Natural killer cell (primary cell): ENCODE measurements at regions not wholly inside any gene's neighbourhood (a gene's known extent, or its start where the extent isn't known, plus 50 kb on each side); places are given as distances from the start of the nearest gene placed in this dataset.

ENCODE experiments used
- ATAC-seq, 3 donors: fragments of 150-1000 bp in 2 of 3; fragments of 200-7000 bp in 1 of 3; cut with Tn5 transposase; 1 replicate in 1 of 3; 2 replicates in 2 of 3; pipeline ENCODE4 v1.10.0; 2021; ENCODE audit warnings: mild to moderate bottlenecking in 2 of 3, moderate library complexity in 2 of 3
- DNase-seq, 2 donors: peaks; one replicate each; pipeline versions ENCODE4 v3.0.0 to v3.0.0-alpha.2; 2013 to 2021; ENCODE audit warnings: mixed read lengths in 1 of 2
- H3K27ac ChIP-seq: one replicate; pipeline ENCODE4 v1.5.1; 2013; ENCODE audit warnings: mild to moderate bottlenecking, low read length
- H3K27me3 ChIP-seq: one replicate; pipeline ENCODE4 v1.6.1; 2013; ENCODE audit warnings: low read length; ENCODE audit not compliant: control insufficient read depth, insufficient read depth
- H3K36me3 ChIP-seq: one replicate; pipeline ENCODE4 v1.6.1; 2013; ENCODE audit warnings: low read length; ENCODE audit not compliant: control insufficient read depth, insufficient read depth
- H3K4me1 ChIP-seq: one replicate; pipeline ENCODE4 v1.6.1; 2013; ENCODE audit warnings: low read length; ENCODE audit not compliant: control insufficient read depth, insufficient read depth
- H3K4me3 ChIP-seq: one replicate; pipeline ENCODE4 v1.5.1; 2013; ENCODE audit warnings: low read length
- H3K9me3 ChIP-seq: one replicate; pipeline ENCODE4 v1.6.1; 2013; ENCODE audit warnings: low read length; ENCODE audit not compliant: control insufficient read depth, insufficient read depth
- H3K27ac Mint-ChIP-seq, 2 donors: one replicate each; pipeline ENCODE4 v1.8.0; 2022; ENCODE audit warnings: mild to moderate bottlenecking in 2 of 2, mixed read lengths in 2 of 2, moderate library complexity in 1 of 2
- H3K27me3 Mint-ChIP-seq, 2 donors: one replicate each; pipeline ENCODE4 v1.8.0; 2022; ENCODE audit warnings: low read depth in 2 of 2, mixed read lengths in 2 of 2
- H3K36me3 Mint-ChIP-seq: one replicate; pipeline ENCODE4 v1.8.0; 2022; ENCODE audit warnings: mixed read lengths
- H3K4me1 Mint-ChIP-seq, 2 donors: one replicate each; pipeline ENCODE4 v1.8.0; 2022; ENCODE audit warnings: mixed read lengths in 2 of 2
- H3K4me3 Mint-ChIP-seq: one replicate; pipeline ENCODE4 v1.8.0; 2022; ENCODE audit warnings: mild to moderate bottlenecking, moderate library complexity, mixed read lengths
- H3K9me3 Mint-ChIP-seq, 2 donors: one replicate each; pipeline ENCODE4 v1.8.0; 2022; ENCODE audit warnings: mixed read lengths in 2 of 2
- CTCF ChIP-seq: fragments of 200-600 bp; IDR thresholded peaks from one replicate; pipeline ENCODE4 v1.8.0; 2022; ENCODE audit warnings: antibody characterized with exemption
- WGBS: methylation state at CpG from one replicate; pipeline ENCODE4 v1.1.7; 2013; ENCODE audit warnings: missing lambda C conversion rate; ENCODE audit not compliant: insufficient coverage; 5-methylcytosine and 5-hydroxymethylcytosine counted together
- intact Hi-C: fragments of 100-400 bp; cut with micrococcal nuclease; formaldehyde crosslinking; loops from one replicate; pipeline ENCODE4 v1.14.2; 2022

GRCh38 chr4:126328914-126329313, 1014.2 kb downstream of the FAT4 start:
- Mint-ChIP-seq H3K27me3 (no peaks in the 10 kb centered on the region), H3K4me3 (no peak overlapping the region), H3K27ac (no peak overlapping the region), H3K4me1 (no peaks in the 10 kb centered on the region), H3K36me3 (peaks cover 7% of the 10 kb centered on the region), H3K9me3 (peaks cover 8 to 12% of the 10 kb centered on the region in 2 donors)
- Histone ChIP-seq H3K4me3 (no peak overlapping the region), H3K36me3 (no peaks in the 10 kb centered on the region), H3K27ac (no peak overlapping the region), H3K4me1 (no peaks in the 10 kb centered on the region), H3K9me3 (no peaks in the 10 kb centered on the region), H3K27me3 (no peaks in the 10 kb centered on the region)
- DNase-seq (no peak), ATAC-seq (no peak)
- TF ChIP-seq CTCF, result no peak
- intact Hi-C loops, result no loop called here

- H3K36me3 ChIP-seq, result no peaks in the 10 kb centered on the region
- no peaks in the 10 kb centered on the region for H3K9me3 ChIP-seq
- no peaks in the 10 kb centered on the region for H3K4me1 ChIP-seq
- peaks cover 16 to 22% of the 10 kb centered on the region in 2 donors for H3K9me3 Mint-ChIP-seq
- H3K27me3 ChIP-seq, result no peaks in the 10 kb centered on the region
- ATAC-seq (no peak), DNase-seq (no peak)
- no peak overlapping the region for H3K27ac ChIP-seq
- no peaks in the 10 kb centered on the region for H3K4me1 Mint-ChIP-seq
- H3K4me3 Mint-ChIP-seq, result no peak overlapping the region
- intact Hi-C loops, result no loop called here
- no peak overlapping the region for H3K27ac Mint-ChIP-seq
- no peak for TF ChIP-seq CTCF
- no peak overlapping the region for H3K4me3 ChIP-seq
- no peaks in the 10 kb centered on the region for H3K27me3 Mint-ChIP-seq
- H3K36me3 Mint-ChIP-seq, result no peaks in the 10 kb centered on the region
- WGBS, result 89% methylated on average over 2 of the region's 2 CpGs
Observed at GRCh38 chr4:126338548-126338947, 1023.8 kb downstream of the FAT4 start.

GRCh38 chr4:126341927-126342326, 1027.2 kb downstream of the FAT4 start:
- TF ChIP-seq CTCF, result no peak
- H3K27ac Mint-ChIP-seq, result no peak overlapping the region
- H3K27me3 Mint-ChIP-seq, result no peaks in the 10 kb centered on the region
- no peak for DNase-seq
- no peaks in the 10 kb centered on the region for H3K9me3 ChIP-seq
- 81% methylated on average over 1 of the region's 1 CpG for WGBS
- H3K36me3 Mint-ChIP-seq, result no peaks in the 10 kb centered on the region
- no peak for ATAC-seq
- H3K36me3 ChIP-seq, result no peaks in the 10 kb centered on the region
- H3K27ac ChIP-seq, result no peak overlapping the region
- intact Hi-C loops, result no loop called here
- H3K27me3 ChIP-seq, result no peaks in the 10 kb centered on the region
- H3K4me3 Mint-ChIP-seq, result no peak overlapping the region
- no peaks in the 10 kb centered on the region for H3K4me1 ChIP-seq
- peaks cover 10 to 12% of the 10 kb centered on the region in 2 donors for H3K9me3 Mint-ChIP-seq
- H3K4me3 ChIP-seq, result no peak overlapping the region
- no peaks in the 10 kb centered on the region for H3K4me1 Mint-ChIP-seq

GRCh38 chr4:126344472-126344871, 1029.7 kb downstream of the FAT4 start:
- no peaks in the 10 kb centered on the region for H3K27me3 ChIP-seq
- H3K36me3 Mint-ChIP-seq, result no peaks in the 10 kb centered on the region

More at GRCh38 chr4:126344472-126344871, 1029.7 kb downstream of the FAT4 start:
- no peak for ATAC-seq
- H3K4me1 ChIP-seq, result no peaks in the 10 kb centered on the region
- H3K4me3 ChIP-seq, result no peak overlapping the region
- no peaks in the 10 kb centered on the region for H3K9me3 ChIP-seq
- no peak overlapping the region for H3K27ac ChIP-seq
- intact Hi-C loops, result no loop called here
- Mint-ChIP-seq H3K27ac (no peak overlapping the region), H3K27me3 (no peaks in the 10 kb centered on the region), H3K4me3 (no peak overlapping the region), H3K9me3 (peaks cover 9% of the 10 kb centered on the region in 2 donors), H3K4me1 (no peaks in the 10 kb centered on the region)
- no peaks in the 10 kb centered on the region for H3K36me3 ChIP-seq
- no peak for TF ChIP-seq CTCF
- no CpG with 5 or more reads among the region's 6 CpGs for WGBS
- DNase-seq, result no peak
